Activated B cell treated with CpG ODN at 0.5 μM for 24 hours (primary cell): ENCODE measurements at regions not wholly inside any gene's neighbourhood (a gene's known extent, or its start where the extent isn't known, plus 50 kb on each side); places are given as distances from the start of the nearest gene placed in this dataset.

Source experiments
- ATAC-seq: fragments of 200-7000 bp; cut with Tn5 transposase; one replicate; pipeline ENCODE4 v1.10.0; 2021; ENCODE audit warnings: low read depth, mild to moderate bottlenecking, moderate library complexity
- CTCF ChIA-PET: fragments of 350-600 bp; sonication (Branson Sonifier 250); formaldehyde crosslinking; loops from one replicate; lab custom pipeline; 2021; ENCODE audit warnings: antibody characterized with exemption; lab: Charles Lee
- POLR2A ChIA-PET: fragments of 350-600 bp; sonication (Branson Sonifier 250); formaldehyde crosslinking; loops from one replicate; lab custom pipeline; 2021; ENCODE audit warnings: antibody characterized with exemption; lab: Charles Lee
- DNase-seq: peaks from one replicate; pipeline ENCODE4 v3.0.0; 2022
- H3K27ac Mint-ChIP-seq: one replicate; pipeline ENCODE4 v1.8.0; 2020; ENCODE audit warnings: mixed read lengths
- H3K27me3 Mint-ChIP-seq: one replicate; pipeline ENCODE4 v1.8.0; 2021; ENCODE audit warnings: mixed read lengths
- H3K36me3 Mint-ChIP-seq: one replicate; pipeline ENCODE4 v1.8.0; 2021; ENCODE audit warnings: low read depth, mixed read lengths
- H3K4me1 Mint-ChIP-seq: one replicate; pipeline ENCODE4 v1.8.0; 2021; ENCODE audit warnings: mixed read lengths
- H3K4me3 Mint-ChIP-seq: one replicate; pipeline ENCODE4 v1.8.0; 2020; ENCODE audit warnings: mild to moderate bottlenecking, mixed read lengths
- H3K9me3 Mint-ChIP-seq: one replicate; pipeline ENCODE4 v1.8.0; 2020; ENCODE audit warnings: mixed read lengths
- CTCF ChIP-seq: fragments of 200-600 bp; IDR thresholded peaks from one replicate; pipeline ENCODE4 v1.8.0; 2022; ENCODE audit warnings: antibody characterized with exemption, mild to moderate bottlenecking
- intact Hi-C: fragments of 100-400 bp; cut with micrococcal nuclease; formaldehyde crosslinking; loops from one replicate; pipeline ENCODE4 v1.15.1; 2024

GRCh38 chr5:110917161-110917875, 154.2 kb upstream of the TSLP start:
- no peak for ATAC-seq
- CTCF ChIA-PET, result no interaction called here
- no peaks in the 10 kb centered on the region for H3K9me3 Mint-ChIP-seq
- no peaks in the 10 kb centered on the region for H3K27me3 Mint-ChIP-seq
- intact Hi-C loops, result no loop called here
- H3K27ac Mint-ChIP-seq, result no peak overlapping the region
- no peaks in the 10 kb centered on the region for H3K36me3 Mint-ChIP-seq
- H3K4me1 Mint-ChIP-seq, result no peaks in the 10 kb centered on the region
- no peak overlapping the region for H3K4me3 Mint-ChIP-seq
- TF ChIP-seq CTCF, result no peak
- DNase-seq, result no peak
- POLR2A ChIA-PET, result no interaction called here

- Mint-ChIP-seq H3K36me3 (no peaks in the 10 kb centered on the region), H3K27me3 (no peaks in the 10 kb centered on the region), H3K4me1 (no peaks in the 10 kb centered on the region), H3K4me3 (no peak overlapping the region), H3K9me3 (no peaks in the 10 kb centered on the region), H3K27ac (no peak overlapping the region)
- intact Hi-C loops, result no loop called here
- ATAC-seq (no peak), DNase-seq (no peak)
- ChIA-PET CTCF (no interaction called here), POLR2A (no interaction called here)
- no peak for TF ChIP-seq CTCF
These were observed 152.8 kb upstream of the TSLP start for GRCh38 chr5:110918683-110919082.

- Mint-ChIP-seq H3K9me3 (no peaks in the 10 kb centered on the region), H3K27me3 (no peaks in the 10 kb centered on the region), H3K27ac (no peak overlapping the region), H3K36me3 (no peaks in the 10 kb centered on the region), H3K4me1 (no peaks in the 10 kb centered on the region), H3K4me3 (no peak overlapping the region)
- no peak for TF ChIP-seq CTCF
- intact Hi-C loops, result no loop called here
- DNase-seq, result no peak
- POLR2A ChIA-PET, result no interaction called here
- no peak for ATAC-seq
- CTCF ChIA-PET, result no interaction called here
These were observed 147.5 kb upstream of the TSLP start for GRCh38 chr5:110923971-110924370.

GRCh38 chr5:110925398-110925797, 146.1 kb upstream of the TSLP start:
- ChIA-PET CTCF (no interaction called here), POLR2A (no interaction called here)
- Mint-ChIP-seq H3K36me3 (no peaks in the 10 kb centered on the region), H3K9me3 (peaks cover 3% of the 10 kb centered on the region), H3K27me3 (no peaks in the 10 kb centered on the region), H3K4me3 (no peak overlapping the region), H3K4me1 (no peaks in the 10 kb centered on the region), H3K27ac (no peak overlapping the region)
- ATAC-seq (no peak), DNase-seq (no peak)
- no peak for TF ChIP-seq CTCF
- intact Hi-C loops, result no loop called here

GRCh38 chr5:110925916-110926315, 145.6 kb upstream of the TSLP start:
- intact Hi-C loops, result no loop called here
- Mint-ChIP-seq H3K4me1 (no peaks in the 10 kb centered on the region), H3K9me3 (peaks cover 3% of the 10 kb centered on the region), H3K27me3 (no peaks in the 10 kb centered on the region), H3K4me3 (no peak overlapping the region), H3K27ac (no peak overlapping the region), H3K36me3 (no peaks in the 10 kb centered on the region)
- CTCF ChIA-PET, result no interaction called here
- DNase-seq (no peak), ATAC-seq (no peak)
- POLR2A ChIA-PET, result no interaction called here
- no peak for TF ChIP-seq CTCF
